KMS-11 (cell line): ENCODE measurements at regions not wholly inside any gene's neighbourhood (a gene's known extent, or its start where the extent isn't known, plus 50 kb on each side); places are given as distances from the start of the nearest gene placed in this dataset.

Experiments
- H2AFZ ChIP-seq: fragments of 200-600 bp; sonication (generic); 2 replicates; pipeline ENCODE4 v1.6.1; 2016; ENCODE audit warnings: antibody characterized with exemption, mixed run types, low read depth
- H3K27ac ChIP-seq: fragments of 200-600 bp; sonication (generic); 2 replicates; pipeline ENCODE4 v1.6.1; 2016; ENCODE audit warnings: mild to moderate bottlenecking, mixed run types
- H3K27me3 ChIP-seq: fragments of 200-600 bp; sonication (generic); 2 replicates; pipeline ENCODE4 v1.6.1; 2017; ENCODE audit warnings: mild to moderate bottlenecking, low read depth, mixed run types, moderate library complexity; ENCODE audit not compliant: insufficient read depth
- H3K36me3 ChIP-seq: fragments of 200-600 bp; sonication (generic); 2 replicates; pipeline ENCODE4 v1.6.1; 2017; ENCODE audit warnings: mild to moderate bottlenecking, mixed run types; ENCODE audit not compliant: insufficient read depth
- H3K4me1 ChIP-seq: fragments of 200-600 bp; sonication (generic); 2 replicates; pipeline ENCODE4 v1.6.1; 2016; ENCODE audit warnings: mild to moderate bottlenecking, low read depth, mixed run types; ENCODE audit not compliant: poor library complexity, severe bottlenecking
- H3K4me2 ChIP-seq: fragments of 200-600 bp; sonication (generic); 2 replicates; pipeline ENCODE4 v1.7.0; 2016; ENCODE audit warnings: mild to moderate bottlenecking, mixed run types
- H3K4me3 ChIP-seq: fragments of 200-600 bp; sonication (generic); IDR thresholded peaks from 2 replicates; pipeline ENCODE4 v1.6.1; 2017; ENCODE audit warnings: low read depth, low read length, mixed read lengths; ENCODE audit not compliant: insufficient read depth
- H3K79me2 ChIP-seq: fragments of 200-600 bp; sonication (generic); 2 replicates; pipeline ENCODE4 v1.6.1; 2016; ENCODE audit warnings: low read depth, mixed run types; ENCODE audit not compliant: insufficient read depth
- H3K9ac ChIP-seq: fragments of 200-600 bp; sonication (generic); 2 replicates; pipeline ENCODE4 v1.6.1; 2016; ENCODE audit warnings: mild to moderate bottlenecking, mixed run types
- H4K20me1 ChIP-seq: fragments of 200-600 bp; sonication (generic); 2 replicates; pipeline ENCODE4 v1.6.1; 2016; ENCODE audit warnings: mild to moderate bottlenecking, mixed run types; ENCODE audit not compliant: insufficient read depth
- TF ChIP-seq, protein P1 (sequence below): fragments of 200-600 bp; sonication (generic); conservative IDR thresholded peaks from 2 replicates; pipeline ENCODE4 v1.6.1; 2017; ENCODE audit warnings: low read depth, mild to moderate bottlenecking, antibody characterized with exemption, low read length, moderate library complexity, mixed read lengths

DNA sequence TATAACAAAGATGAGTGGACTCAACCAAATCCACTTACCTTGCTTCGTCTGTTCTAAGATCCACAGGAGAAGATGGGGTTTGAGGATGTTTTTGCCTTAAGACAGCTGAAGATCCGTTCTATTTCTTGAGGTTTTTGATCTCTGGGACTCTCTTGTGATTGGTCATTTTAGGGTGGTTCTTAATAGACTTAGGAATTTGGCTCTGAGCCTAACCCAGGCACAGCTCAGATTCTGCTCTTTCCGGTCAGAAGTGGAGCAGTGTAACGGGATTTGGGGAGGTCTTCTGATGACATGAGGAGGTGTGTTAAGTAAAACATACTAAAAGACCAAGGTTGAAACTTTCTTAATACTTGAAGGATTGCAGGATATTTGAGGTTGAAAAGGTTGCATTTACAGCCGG lies 166.9 kb downstream of the DMRT2 start:
- H3K9ac ChIP-seq, result no peak overlapping the region
- TF ChIP-seq, protein P1, sequence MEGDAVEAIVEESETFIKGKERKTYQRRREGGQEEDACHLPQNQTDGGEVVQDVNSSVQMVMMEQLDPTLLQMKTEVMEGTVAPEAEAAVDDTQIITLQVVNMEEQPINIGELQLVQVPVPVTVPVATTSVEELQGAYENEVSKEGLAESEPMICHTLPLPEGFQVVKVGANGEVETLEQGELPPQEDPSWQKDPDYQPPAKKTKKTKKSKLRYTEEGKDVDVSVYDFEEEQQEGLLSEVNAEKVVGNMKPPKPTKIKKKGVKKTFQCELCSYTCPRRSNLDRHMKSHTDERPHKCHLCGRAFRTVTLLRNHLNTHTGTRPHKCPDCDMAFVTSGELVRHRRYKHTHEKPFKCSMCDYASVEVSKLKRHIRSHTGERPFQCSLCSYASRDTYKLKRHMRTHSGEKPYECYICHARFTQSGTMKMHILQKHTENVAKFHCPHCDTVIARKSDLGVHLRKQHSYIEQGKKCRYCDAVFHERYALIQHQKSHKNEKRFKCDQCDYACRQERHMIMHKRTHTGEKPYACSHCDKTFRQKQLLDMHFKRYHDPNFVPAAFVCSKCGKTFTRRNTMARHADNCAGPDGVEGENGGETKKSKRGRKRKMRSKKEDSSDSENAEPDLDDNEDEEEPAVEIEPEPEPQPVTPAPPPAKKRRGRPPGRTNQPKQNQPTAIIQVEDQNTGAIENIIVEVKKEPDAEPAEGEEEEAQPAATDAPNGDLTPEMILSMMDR, result no peak
- H3K27ac ChIP-seq, result no peak overlapping the region
- no peaks in the 10 kb centered on the region for H3K27me3 ChIP-seq
- no peaks in the 10 kb centered on the region for H3K36me3 ChIP-seq
- no peak overlapping the region for H3K4me3 ChIP-seq
- no peaks in the 10 kb centered on the region for H4K20me1 ChIP-seq
- no peaks in the 10 kb centered on the region for H3K79me2 ChIP-seq
- H3K4me1 ChIP-seq, result no peaks in the 10 kb centered on the region
- no peak overlapping the region for H3K4me2 ChIP-seq
- no peak overlapping the region for H2AFZ ChIP-seq

DNA sequence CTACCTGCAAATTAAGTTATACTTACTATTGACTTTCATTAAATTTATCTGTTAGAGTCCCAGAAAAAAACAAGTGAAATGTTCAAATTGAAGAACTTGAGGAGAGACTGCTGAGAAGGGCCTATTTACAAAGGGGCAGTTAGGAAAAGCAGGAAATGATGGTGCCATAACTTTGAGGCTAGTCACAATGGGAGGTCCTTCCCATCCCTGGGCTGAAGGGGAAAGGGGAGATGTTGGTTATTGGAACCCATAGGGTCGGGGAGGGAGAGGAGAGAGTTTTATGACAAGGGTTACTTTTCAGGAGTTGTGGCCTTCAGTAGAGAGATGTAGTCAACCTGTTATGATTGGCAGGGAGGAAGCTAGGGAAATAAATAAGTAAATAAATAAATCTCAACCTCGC lies 169.1 kb downstream of the DMRT2 start:
- H4K20me1 ChIP-seq, result no peaks in the 10 kb centered on the region

DNA sequence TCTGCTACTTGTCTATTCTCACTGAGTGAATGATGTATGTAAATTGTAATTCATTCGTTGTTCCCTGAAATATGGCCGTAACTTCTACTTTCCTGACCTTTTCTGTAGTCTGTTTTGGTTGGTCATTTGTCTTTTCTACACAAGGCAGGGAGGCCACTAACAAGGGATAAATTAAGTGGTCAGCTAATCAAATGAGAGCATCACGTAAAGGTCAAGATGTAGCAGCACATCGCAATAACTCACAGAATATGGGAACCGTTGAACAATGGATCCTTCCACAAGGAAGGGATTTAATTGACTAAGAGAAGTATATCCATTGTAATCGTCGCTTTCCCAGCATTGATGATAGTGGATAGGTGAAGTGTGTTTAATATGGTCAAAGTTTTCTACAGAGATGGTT lies 171.1 kb downstream of the DMRT2 start:
- no peak overlapping the region for H2AFZ ChIP-seq
- no peaks in the 10 kb centered on the region for H3K36me3 ChIP-seq
- no peak overlapping the region for H3K9ac ChIP-seq
- TF ChIP-seq, protein P1, result no peak
- no peak overlapping the region for H3K4me2 ChIP-seq
- no peak overlapping the region for H3K4me3 ChIP-seq
- H3K79me2 ChIP-seq, result no peaks in the 10 kb centered on the region
- no peaks in the 10 kb centered on the region for H4K20me1 ChIP-seq
- H3K27me3 ChIP-seq, result no peaks in the 10 kb centered on the region
- H3K27ac ChIP-seq, result no peak overlapping the region
- H3K4me1 ChIP-seq, result no peaks in the 10 kb centered on the region

More for the DNA sequence above, 169.1 kb downstream of the DMRT2 start:
- H3K4me1 ChIP-seq, result no peaks in the 10 kb centered on the region
- TF ChIP-seq, protein P1, result no peak
- no peak overlapping the region for H3K27ac ChIP-seq
- no peaks in the 10 kb centered on the region for H3K27me3 ChIP-seq
- H3K79me2 ChIP-seq, result no peaks in the 10 kb centered on the region
- no peak overlapping the region for H3K4me3 ChIP-seq
- H3K9ac ChIP-seq, result no peak overlapping the region
- H3K36me3 ChIP-seq, result no peaks in the 10 kb centered on the region
- no peak overlapping the region for H2AFZ ChIP-seq
- H3K4me2 ChIP-seq, result no peak overlapping the region

DNA sequence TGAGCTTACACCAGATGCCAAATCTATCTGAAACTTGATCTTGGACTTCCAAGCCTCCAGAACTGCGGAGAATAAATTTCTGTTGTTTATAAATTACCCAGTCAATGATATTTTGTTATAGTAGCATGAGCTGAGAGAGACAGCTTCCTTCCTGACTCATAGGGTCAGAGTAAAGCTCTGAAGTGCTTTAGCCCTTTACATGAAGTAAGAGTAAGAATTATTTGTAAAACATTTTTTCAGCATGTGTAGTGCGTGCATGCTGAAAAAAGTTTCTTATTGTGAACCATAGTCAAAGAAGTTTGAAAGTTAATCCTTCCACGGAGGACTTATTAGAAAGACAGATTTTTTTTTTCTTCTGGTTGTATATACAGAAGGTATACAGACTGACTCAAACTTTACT lies 172.4 kb downstream of the DMRT2 start:
- Histone ChIP-seq H4K20me1 (no peaks in the 10 kb centered on the region), H3K36me3 (no peaks in the 10 kb centered on the region), H3K4me3 (no peak overlapping the region), H3K4me1 (no peaks in the 10 kb centered on the region), H3K79me2 (no peaks in the 10 kb centered on the region), H3K27ac (no peak overlapping the region), H3K4me2 (no peak overlapping the region), H3K9ac (no peak overlapping the region), H3K27me3 (no peaks in the 10 kb centered on the region), H2AFZ (no peak overlapping the region)
- TF ChIP-seq, protein P1, result no peak
